Keratinocyte (primary cell): ENCODE measurements at regions not wholly inside any gene's neighbourhood (a gene's known extent, or its start where the extent isn't known, plus 50 kb on each side); places are given as distances from the start of the nearest gene placed in this dataset.

ENCODE experiments used
- DNase-seq: peaks from one replicate; pipeline ENCODE4 v3.0.0-alpha.2; 2011; ENCODE audit warnings: low read depth, missing footprints, low spot score
- FAIRE-seq: peaks from 2 replicates; lab custom pipeline; 2011; peaks lifted over from hg19 to GRCh38; lab: Jason Lieb, UNC
- H2AFZ ChIP-seq: 2 replicates; pipeline ENCODE4 v1.6.0; 2012; ENCODE audit warnings: low read length, control low read depth, inconsistent platforms; ENCODE audit not compliant: control insufficient read depth
- H3K27ac ChIP-seq: 2 replicates; pipeline ENCODE4 v1.5.1; 2011; ENCODE audit warnings: low read length; ENCODE audit not compliant: control insufficient read depth, insufficient read depth
- H3K27me3 ChIP-seq: 3 replicates; pipeline ENCODE4 v1.6.0; 2011; ENCODE audit warnings: low read length; ENCODE audit not compliant: control insufficient read depth, insufficient read depth; ENCODE audit errors: extremely low read depth
- H3K36me3 ChIP-seq, 2 experiments: 2 replicates in 1 of 2; 3 replicates in 1 of 2; pipeline ENCODE4 v1.5.1; 2011; ENCODE audit warnings: low read length in 2 of 2, mild to moderate bottlenecking in 1 of 2; ENCODE audit not compliant: control insufficient read depth in 2 of 2, insufficient read depth in 2 of 2; ENCODE audit errors: extremely low read depth in 1 of 2
- H3K4me1 ChIP-seq: 3 replicates; pipeline ENCODE4 v1.5.1; 2011; ENCODE audit warnings: low read length; ENCODE audit not compliant: control insufficient read depth, insufficient read depth; ENCODE audit errors: extremely low read depth
- H3K4me2 ChIP-seq: 3 replicates; pipeline ENCODE4 v1.6.0; 2011; ENCODE audit warnings: low read depth, low read length; ENCODE audit not compliant: control insufficient read depth, insufficient read depth; ENCODE audit errors: extremely low read depth
- H3K4me3 ChIP-seq, 3 experiments: fragments of 200-600 bp in 1 of 3; sonication (generic) in 1 of 3; 2 replicates in 2 of 3; 3 replicates in 1 of 3; pipeline ENCODE4 v1.5.1; 2011 to 2016; ENCODE audit warnings: low read length in 3 of 3, mild to moderate bottlenecking in 3 of 3, control low read depth in 2 of 3, inconsistent platforms in 1 of 3, low read depth in 1 of 3, mixed read lengths in 1 of 3, mixed run types in 1 of 3, moderate library complexity in 1 of 3; ENCODE audit not compliant: control insufficient read depth in 2 of 3, insufficient read depth in 2 of 3; ENCODE audit errors: extremely low read depth in 1 of 3
- H3K79me2 ChIP-seq: 2 replicates; pipeline ENCODE4 v1.6.0; 2012; ENCODE audit warnings: low read length; ENCODE audit not compliant: control insufficient read depth, insufficient read depth
- H3K9ac ChIP-seq: 3 replicates; pipeline ENCODE4 v1.6.0; 2011; ENCODE audit warnings: low read length; ENCODE audit not compliant: control insufficient read depth, insufficient read depth; ENCODE audit errors: extremely low read depth
- H3K9me1 ChIP-seq: 3 replicates; pipeline ENCODE4 v1.6.0; 2011; ENCODE audit warnings: low read length; ENCODE audit not compliant: control insufficient read depth, insufficient read depth; ENCODE audit errors: extremely low read depth
- H3K9me3 ChIP-seq: 2 replicates; pipeline ENCODE4 v1.5.1; 2012; ENCODE audit warnings: low read depth, low read length; ENCODE audit not compliant: control insufficient read depth
- H4K20me1 ChIP-seq: 3 replicates; pipeline ENCODE4 v1.6.0; 2011; ENCODE audit warnings: low read length; ENCODE audit not compliant: control insufficient read depth, insufficient read depth; ENCODE audit errors: extremely low read depth
- CTCF ChIP-seq, 3 experiments: IDR thresholded peaks in 1 of 3; conservative IDR thresholded peaks in 1 of 3; optimal IDR thresholded peaks in 1 of 3; 2 replicates in 2 of 3; 3 replicates in 1 of 3; pipeline versions ENCODE3 to v1.5.1; 2011; ENCODE audit warnings: low read length in 3 of 3, mild to moderate bottlenecking in 3 of 3, moderate library complexity in 2 of 3, control low read depth in 1 of 3, inconsistent platforms in 1 of 3; ENCODE audit not compliant: insufficient read depth in 2 of 3; ENCODE audit errors: extremely low read depth in 1 of 3
- EZH2 ChIP-seq: IDR thresholded peaks from one replicate; pipeline ENCODE4 v1.6.1; 2012; ENCODE audit warnings: inconsistent platforms, mild to moderate bottlenecking, low read length, moderate library complexity
- dilution Hi-C: fragments of 300-500 bp; cut with MboI; formaldehyde crosslinking; loops from one replicate; pipeline ENCODE4 v1.7.0; 2020; ENCODE audit warnings: low sequenced_read_pairs; ENCODE audit not compliant: extremely low pct_ligation_motif_present

GRCh38 chr16:86911437-86911958, 333.1 kb downstream of the FOXL1 start:
- Histone ChIP-seq H3K27me3 (no peaks in the 10 kb centered on the region), H4K20me1 (no peaks in the 10 kb centered on the region), H3K4me2 (no peak overlapping the region), H3K27ac (no peak overlapping the region), H3K9me1 (no peaks in the 10 kb centered on the region), H3K79me2 (no peaks in the 10 kb centered on the region), H3K4me1 (no peaks in the 10 kb centered on the region), H3K9me3 (no peaks in the 10 kb centered on the region), H3K4me3 (no peak overlapping the region), H3K36me3 (no peaks in the 10 kb centered on the region), H3K9ac (no peak overlapping the region), H2AFZ (no peak overlapping the region)
- TF ChIP-seq EZH2 (no peak), CTCF (optimal IDR thresholded peaks at IDR 0.05 in 1 of 3, IDR thresholded peaks at IDR 0.05 in 1 of 3, conservative IDR thresholded peaks at IDR 0.05 in 1 of 3; ENCODE audit: extremely low read depth in 1 of 3, insufficient read depth in 2 of 3, low read length in 3 of 3) (no peak)
- no peak for DNase-seq
- FAIRE-seq: no peak
- dilution Hi-C loops: no loop called here

GRCh38 chr16:86913886-86914285, 335.5 kb downstream of the FOXL1 start:
- dilution Hi-C loops: no loop called here
- H3K9ac ChIP-seq: no peak overlapping the region
- H3K27ac ChIP-seq: no peak overlapping the region
- no peaks in the 10 kb centered on the region for H3K36me3 ChIP-seq
- H3K79me2 ChIP-seq: no peaks in the 10 kb centered on the region
- H3K4me1 ChIP-seq: no peaks in the 10 kb centered on the region
- TF ChIP-seq CTCF (optimal IDR thresholded peaks at IDR 0.05 in 1 of 3, IDR thresholded peaks at IDR 0.05 in 1 of 3, conservative IDR thresholded peaks at IDR 0.05 in 1 of 3; ENCODE audit: extremely low read depth in 1 of 3, insufficient read depth in 2 of 3, low read length in 3 of 3) (no peak), EZH2 (no peak)
- DNase-seq (no peak), FAIRE-seq (no peak)
- no peak overlapping the region for H3K4me3 ChIP-seq
- H3K27me3 ChIP-seq: no peaks in the 10 kb centered on the region
- no peaks in the 10 kb centered on the region for H4K20me1 ChIP-seq
- no peak overlapping the region for H2AFZ ChIP-seq
- no peak overlapping the region for H3K4me2 ChIP-seq
- H3K9me3 ChIP-seq: no peaks in the 10 kb centered on the region
- H3K9me1 ChIP-seq: no peaks in the 10 kb centered on the region
